ENCODE measurements at regions not wholly inside any gene's neighbourhood (a gene's known extent, or its start where the extent isn't known, plus 50 kb on each side); places are given as distances from the start of the nearest gene placed in this dataset.
A peak's percentile ranks its signal among the peaks of the same experiment; 100 is the strongest.

GRCh38 chr20:50313827-50314677, 123.4 kb downstream of the CEBPB start:
- DNase-seq (ENCODE audit: low read depth): no peak

DNA sequence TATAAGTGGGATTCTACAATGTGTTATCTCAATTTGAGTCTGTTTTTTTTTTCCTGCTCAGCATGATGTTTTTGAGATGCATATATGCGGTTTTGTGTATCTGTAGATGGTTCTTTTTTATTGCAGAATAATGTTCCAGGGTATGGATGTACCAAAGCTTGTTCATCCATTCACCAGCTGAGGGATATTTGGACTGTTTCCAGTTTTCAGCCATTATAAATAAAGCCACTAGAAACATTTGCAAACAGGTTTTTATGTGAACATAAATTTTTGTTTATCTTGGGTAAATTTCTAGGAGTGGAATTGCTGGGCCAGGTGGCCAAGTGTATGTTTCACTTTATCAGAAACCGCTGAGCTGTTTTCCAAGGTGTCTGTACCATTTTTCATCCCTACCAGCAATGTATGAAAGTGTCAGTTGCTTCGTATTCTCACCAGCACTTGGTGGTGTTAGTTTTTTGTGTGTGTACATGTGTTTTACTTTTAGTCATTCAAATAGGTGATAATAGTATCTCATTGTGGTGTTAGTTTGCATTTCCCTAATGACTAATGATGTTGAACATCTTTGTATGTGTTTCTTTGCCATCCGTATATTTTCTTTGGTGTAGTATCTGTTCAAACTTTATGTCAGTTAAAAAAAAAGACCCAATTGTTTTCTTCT, 124.2 kb downstream of the CEBPB start:
- no peak for DNase-seq (ENCODE audit: low read depth)

- DNase-seq (ENCODE audit: low read depth): no peak
Observed at GRCh38 chr20:50315586-50316551, 125.2 kb downstream of the CEBPB start.

- no peak for DNase-seq (ENCODE audit: low read depth)
Observed at GRCh38 chr20:50317116-50317515, 126.5 kb downstream of the CEBPB start.

GRCh38 chr20:50317609-50318008, 127.0 kb downstream of the CEBPB start:
- no peak for DNase-seq (ENCODE audit: low read depth)

- DNase-seq (ENCODE audit: low read depth): peak; percentile 28
Observed at GRCh38 chr20:50318710-50319109, 128.1 kb downstream of the CEBPB start.

GRCh38 chr20:50320005-50320900, 129.6 kb downstream of the CEBPB start:
- DNase-seq (ENCODE audit: low read depth): peak; percentile 42

- peak; percentile 98 for DNase-seq (ENCODE audit: low read depth)
Observed at GRCh38 chr20:50320901-50321796, 130.5 kb downstream of the CEBPB start.

- peak; percentile 84 for DNase-seq (ENCODE audit: low read depth)
Observed at GRCh38 chr20:50321797-50322480, 131.3 kb downstream of the CEBPB start.

GRCh38 chr20:50322703-50323131, 132.1 kb downstream of the CEBPB start:
- no peak for DNase-seq (ENCODE audit: low read depth)

GRCh38 chr20:50323209-50323608, 132.6 kb downstream of the CEBPB start:
- peak; percentile 62 for DNase-seq (ENCODE audit: low read depth)

GRCh38 chr20:50323777-50324775, 133.4 kb downstream of the CEBPB start:
- no peak for DNase-seq (ENCODE audit: low read depth)

DNA sequence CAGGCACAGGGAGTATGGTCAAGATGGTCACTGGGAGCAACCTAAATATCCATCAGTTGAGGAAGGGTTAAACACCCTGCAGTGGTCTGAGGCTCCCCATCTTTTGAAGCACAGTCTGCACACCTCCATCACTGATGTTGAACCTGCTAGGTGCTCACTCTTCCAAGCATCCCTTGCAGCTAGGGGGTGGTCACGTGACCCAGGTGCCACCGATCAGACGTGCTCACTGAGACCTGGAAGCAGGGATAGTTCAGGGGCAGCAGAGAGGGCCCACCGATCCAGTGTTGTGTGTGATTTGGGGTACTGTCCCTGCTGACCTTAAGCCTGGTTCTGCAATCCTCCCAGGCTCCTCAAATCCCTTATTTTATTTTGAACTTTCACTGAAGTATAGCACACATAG, 134.6 kb downstream of the CEBPB start:
- no peak for DNase-seq (ENCODE audit: low read depth)

- DNase-seq (ENCODE audit: low read depth): no peak
Observed at GRCh38 chr20:50325651-50326050, 135.0 kb downstream of the CEBPB start.

GRCh38 chr20:50327666-50328065, 137.0 kb downstream of the CEBPB start:
- DNase-seq (ENCODE audit: low read depth): peak; percentile 68

DNA sequence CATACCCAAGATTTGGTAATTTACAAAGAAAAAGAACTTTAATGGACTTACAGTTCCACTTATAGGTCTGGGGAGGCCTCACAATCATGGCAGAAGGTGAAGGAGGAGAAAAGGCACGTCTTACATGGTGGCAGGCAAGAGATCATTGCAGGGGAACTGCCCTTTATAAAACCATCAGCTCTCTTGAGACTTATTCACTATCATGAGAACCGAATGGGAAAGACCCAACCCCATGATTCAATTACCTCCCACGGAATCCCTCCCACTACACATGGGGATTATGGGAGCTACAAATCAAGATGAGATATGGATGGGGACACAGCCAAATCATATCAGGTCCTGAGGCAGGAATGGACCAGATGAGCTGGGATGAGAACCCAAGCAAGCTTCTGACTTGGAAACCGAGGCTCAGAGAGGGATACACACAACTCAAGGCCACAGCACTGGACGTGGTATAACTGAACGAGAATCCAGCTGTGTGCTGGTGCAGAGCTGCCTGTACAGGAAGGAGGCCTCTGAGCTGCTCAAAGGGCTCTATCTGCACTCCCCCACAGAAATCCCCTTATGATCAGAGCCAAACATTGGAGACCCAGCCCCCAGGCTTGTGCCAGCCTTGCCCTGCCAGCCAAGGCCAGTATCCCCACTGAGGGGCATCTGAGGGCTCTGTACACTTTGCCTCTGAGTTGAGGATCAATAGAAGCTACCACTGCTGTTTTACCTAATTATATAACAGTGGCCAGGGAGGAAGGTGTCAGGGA, 137.8 kb downstream of the CEBPB start:
- peak; percentile 58 for DNase-seq (ENCODE audit: low read depth)
